GM19025 (cell line): ENCODE measurements at regions not wholly inside any gene's neighbourhood (a gene's known extent, or its start where the extent isn't known, plus 50 kb on each side); places are given as distances from the start of the nearest gene placed in this dataset.

Source experiments
- ATAC-seq: cut with Tn5 transposase; IDR thresholded peaks from one replicate; pipeline ENCODE4 v1.9.1; 2021; ENCODE audit warnings: mild to moderate bottlenecking, low read depth, moderate library complexity; ENCODE audit not compliant: unreplicated experiment

DNA sequence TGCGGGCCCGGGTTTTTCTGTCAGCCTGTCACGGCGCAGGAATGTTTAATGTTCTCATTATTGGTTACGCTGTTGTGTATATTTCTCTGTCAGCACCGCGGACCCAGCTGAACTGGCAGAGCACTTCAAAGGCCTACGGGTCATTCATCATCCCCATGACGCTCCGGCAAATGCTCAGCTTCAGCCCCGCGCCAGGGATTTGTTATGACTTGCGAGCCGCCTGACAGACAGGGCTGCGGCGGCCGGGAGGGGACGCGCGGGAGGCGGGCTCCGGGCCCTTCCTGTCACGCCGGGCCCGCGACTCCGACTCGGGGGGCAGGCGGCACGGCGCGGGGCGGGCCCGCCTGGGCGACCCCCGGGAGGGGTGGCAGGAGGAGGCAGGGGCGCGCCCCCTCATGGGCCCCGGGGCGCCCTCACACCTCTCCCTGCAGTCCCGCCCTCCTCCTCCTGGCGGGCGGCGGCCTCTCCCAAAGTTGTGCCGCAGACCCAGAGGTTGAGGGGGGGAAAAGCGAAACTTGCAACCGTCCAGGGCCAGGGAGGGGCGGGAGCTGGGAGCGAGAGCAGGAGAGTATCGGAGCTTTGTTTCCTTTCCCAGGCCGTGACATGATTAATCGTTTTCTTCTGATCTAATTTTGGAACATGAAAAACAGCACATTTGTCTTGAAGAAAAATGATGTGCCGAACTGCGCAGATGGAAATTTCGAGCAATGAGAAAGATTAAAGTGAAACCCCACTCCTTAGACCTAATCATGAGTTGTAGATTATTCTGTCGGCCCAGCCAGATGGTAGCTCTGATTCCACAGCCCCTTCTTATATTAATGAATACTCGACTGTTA, 59.3 kb upstream of the COMTD1 start:
- peak; percentile 73 for ATAC-seq

DNA sequence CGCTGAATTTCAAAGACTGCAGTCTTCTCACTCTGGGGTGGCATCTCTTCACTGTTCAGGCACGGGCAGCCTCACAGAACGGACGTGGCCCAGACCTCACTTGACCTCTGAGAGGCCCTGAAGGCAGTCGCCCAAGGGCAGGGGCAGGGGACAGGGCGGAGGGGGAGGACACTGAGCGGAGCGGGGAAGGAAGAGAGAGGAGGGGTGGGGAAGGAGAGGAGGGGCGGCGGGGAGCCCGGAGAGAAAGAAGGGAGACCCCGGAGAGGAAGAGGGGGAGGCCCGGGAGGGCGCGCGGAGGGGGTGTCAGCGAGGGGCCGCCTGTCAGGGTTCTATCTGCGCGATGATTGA, 58.7 kb upstream of the COMTD1 start:
- no peak for ATAC-seq

- ATAC-seq, result no peak
Observed at GRCh38 chr10:75294031-75294437, 58.3 kb upstream of the COMTD1 start.

GRCh38 chr10:75293446-75293820, 57.7 kb upstream of the COMTD1 start:
- ATAC-seq, result no peak

DNA sequence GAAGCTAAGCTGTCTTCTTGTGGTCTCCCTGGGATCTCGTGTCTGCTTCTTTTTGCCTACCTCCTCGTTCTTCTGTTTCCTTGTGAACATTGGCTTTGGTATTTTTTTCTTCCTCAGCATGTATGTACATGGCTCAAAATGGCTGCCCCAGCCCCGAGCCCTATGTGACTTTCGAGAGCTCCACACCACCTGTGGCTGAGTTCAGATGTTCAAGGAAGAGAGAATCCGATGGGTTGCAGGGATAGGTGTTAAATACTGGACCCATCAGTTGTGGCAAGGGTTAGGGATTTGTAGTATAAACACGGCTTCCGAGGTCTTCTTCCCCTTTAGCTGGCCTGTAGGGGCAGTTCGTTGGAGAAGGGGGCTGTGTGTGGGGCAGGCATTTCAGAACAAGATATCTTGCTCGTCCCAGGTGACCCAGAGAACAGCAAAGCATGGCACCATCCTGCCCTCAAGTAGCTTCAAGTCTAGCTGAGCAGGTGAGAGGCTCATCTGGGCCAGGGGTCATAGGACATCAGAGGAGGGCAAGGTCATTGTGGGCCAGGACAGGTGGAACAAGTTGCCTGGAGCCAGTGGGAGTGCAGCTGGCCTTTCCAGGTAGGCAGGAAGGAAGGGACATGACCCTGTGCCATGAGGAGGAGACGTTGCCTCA, 57.2 kb upstream of the COMTD1 start:
- ATAC-seq, result no peak

DNA sequence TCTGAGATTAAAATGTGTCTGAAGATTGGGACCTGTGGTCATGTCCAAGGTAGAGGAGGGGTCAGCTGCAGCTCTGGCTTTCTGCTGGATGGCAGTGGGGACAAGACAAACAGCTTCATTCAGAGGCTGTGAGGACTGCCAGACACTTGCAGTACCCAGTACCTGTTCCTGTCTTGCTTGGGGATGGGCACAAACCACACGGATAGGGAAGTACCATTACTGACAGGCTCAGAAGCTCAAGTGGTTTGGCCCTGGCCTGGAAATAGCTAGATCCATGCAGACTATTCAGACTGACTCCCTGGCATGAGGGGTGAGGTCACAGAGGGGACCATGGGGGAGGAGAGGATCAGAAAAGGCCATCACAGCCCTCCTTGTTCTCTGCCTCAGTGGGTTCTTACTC, 56.0 kb upstream of the COMTD1 start:
- ATAC-seq, result no peak

DNA sequence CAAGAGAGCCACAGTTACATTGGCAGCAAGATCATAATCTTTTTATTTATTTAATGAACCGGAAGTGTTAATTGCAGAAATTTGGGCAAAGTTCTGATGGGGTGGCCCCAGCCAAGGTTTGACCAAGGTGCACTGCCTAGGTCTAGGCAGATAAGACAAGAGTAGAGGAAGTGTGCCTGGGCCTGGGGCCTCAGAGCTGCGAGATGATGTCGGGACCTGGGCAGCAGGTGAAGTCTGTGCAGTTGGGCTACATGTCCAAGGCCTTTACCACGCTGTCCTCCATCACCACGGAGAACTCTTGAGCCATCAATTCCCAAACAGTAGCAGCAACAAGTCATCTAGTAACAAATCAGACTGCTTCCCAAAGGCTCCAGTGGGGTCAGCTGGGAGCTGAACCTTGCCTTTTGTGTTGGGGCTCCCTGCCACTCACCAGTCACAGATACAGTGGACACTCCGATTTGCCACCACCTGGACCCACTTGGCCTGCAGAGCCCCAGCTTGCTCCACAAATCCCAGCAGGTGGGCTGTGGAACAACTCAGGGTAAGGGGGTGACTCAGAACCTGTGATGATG, 52.5 kb upstream of the COMTD1 start:
- no peak for ATAC-seq

DNA sequence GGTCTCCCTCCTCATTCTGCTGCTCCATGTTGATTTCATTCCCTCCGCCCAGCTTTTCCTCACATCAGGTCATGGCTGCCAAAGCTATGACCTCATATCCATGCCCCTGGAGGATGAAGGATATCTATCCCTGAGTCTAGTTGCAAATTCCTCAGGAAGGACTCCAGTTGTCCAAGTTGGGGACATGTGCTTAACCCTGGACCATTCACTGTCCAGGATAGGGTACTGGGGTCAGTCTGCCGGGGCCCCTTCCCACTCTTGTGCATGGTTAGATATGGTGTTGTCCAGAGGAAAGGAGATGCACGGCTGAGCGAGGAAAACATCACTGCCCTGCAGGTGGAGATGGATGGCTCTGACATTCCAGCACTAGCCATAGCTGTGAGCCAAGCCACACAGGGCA, 51.9 kb upstream of the COMTD1 start:
- ATAC-seq, result no peak

- ATAC-seq, result no peak
Observed at GRCh38 chr10:75286901-75287300, 51.1 kb upstream of the COMTD1 start.
